Right lobe of liver (tissue), 6 donors: ENCODE measurements at regions not wholly inside any gene's neighbourhood (a gene's known extent, or its start where the extent isn't known, plus 50 kb on each side); places are given as distances from the start of the nearest gene placed in this dataset.

Experiments used
- ATAC-seq, 4 donors: fragments of 200-7000 bp; cut with Tn5 transposase; one replicate each; pipeline ENCODE4 v1.9.1; 2020; ENCODE audit warnings: mild to moderate bottlenecking in 4 of 4, moderate library complexity in 4 of 4
- DNase-seq, 3 donors: peaks; one replicate each; pipeline ENCODE4 v3.0.0-alpha.2; 2020
- H3K27ac ChIP-seq, 3 donors: fragments of 200-600 bp; one replicate each; pipeline ENCODE4 v1.8.0; 2022
- H3K27me3 ChIP-seq, 2 donors: fragments of 200-600 bp; one replicate each; pipeline ENCODE4 v1.8.0; 2022
- H3K36me3 ChIP-seq, 4 donors: fragments of 200-600 bp; sonication (generic) in 1 of 4; one replicate each; pipeline versions ENCODE4 v1.5.1 to v1.8.0; 2017 to 2022; ENCODE audit warnings: control low read depth in 1 of 4
- H3K4me1 ChIP-seq, 4 donors: fragments of 200-600 bp; sonication (generic) in 1 of 4; one replicate each; pipeline versions ENCODE4 v1.5.1 to v1.8.0; 2017 to 2022; ENCODE audit warnings: control low read depth in 1 of 4
- H3K4me3 ChIP-seq, 3 donors: fragments of 200-600 bp; one replicate each; pipeline ENCODE4 v1.8.0; 2022
- H3K9me3 ChIP-seq, 4 donors: fragments of 200-600 bp; sonication (generic) in 1 of 4; one replicate each; pipeline versions ENCODE4 v1.5.1 to v1.8.0; 2017 to 2022; ENCODE audit warnings: control low read depth in 1 of 4
- POLR2A ChIP-seq: fragments of 450-650 bp; IDR thresholded peaks from one replicate; pipeline ENCODE4 v1.6.1; 2017; ENCODE audit warnings: antibody characterized with exemption, mild to moderate bottlenecking
- WGBS: methylation state at CpG from one replicate; pipeline ENCODE4 v1.1.6; 2018; ENCODE audit warnings: low coverage, low lambda C conversion rate; ENCODE audit not compliant: insufficient coverage; ENCODE audit errors: missing lambda C conversion rate; 5-methylcytosine and 5-hydroxymethylcytosine counted together
- intact Hi-C, 2 donors: fragments of 100-400 bp; cut with DNase I; formaldehyde crosslinking; loops; one replicate each; pipeline versions ENCODE4 v1.11.2 to v1.14.1; 2022
- TF ChIP-seq, protein P1 (sequence below), 4 donors: fragments of 200-600 bp in 3 of 4; fragments of 450-650 bp in 1 of 4; IDR thresholded peaks; one replicate each; pipeline versions ENCODE4 v1.5.1 to v1.8.0; 2016 to 2022; ENCODE audit warnings: antibody characterized with exemption in 4 of 4, mild to moderate bottlenecking in 2 of 4
- donor health status: DM: no; HTN: yes; CAD: no.
- donor health status: DM: no; HTN: no; CAD: no.
- donor health status: DM: no; HTN: no; CAD: no.
- donor health status: DM: no; HTN: yes; CAD: no.
- donor health status: DM: no; HTN: yes; CAD: no.

DNA sequence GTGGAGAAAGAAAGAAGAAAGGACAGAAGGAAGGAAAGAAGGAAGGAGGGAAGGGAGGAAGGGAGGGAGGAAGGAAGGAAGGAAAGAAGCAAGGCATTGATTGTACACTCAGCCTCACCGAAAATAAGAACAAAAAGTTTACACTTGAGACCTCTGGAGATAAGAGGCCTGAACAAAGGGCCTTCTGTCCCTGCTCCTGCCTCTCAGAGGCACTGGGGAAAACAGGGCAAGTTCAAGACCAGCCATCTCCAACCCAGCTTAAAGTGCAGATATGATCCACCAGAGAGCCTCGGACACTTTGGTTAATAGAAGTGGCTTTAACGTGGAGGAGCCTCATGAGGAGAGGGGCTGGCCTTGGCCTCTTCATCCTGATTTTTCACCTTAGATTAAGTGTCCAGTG is 582.9 kb upstream of the PPP2R3A start:
- 48% methylated on average over 3 of the region's 3 CpGs for WGBS
- H3K4me3 ChIP-seq, result no peak overlapping the region
- intact Hi-C loops, result no loop called here
- H3K36me3 ChIP-seq, result no peaks in the 10 kb centered on the region
- DNase-seq, result no peak
- no peaks in the 10 kb centered on the region for H3K27me3 ChIP-seq
- H3K9me3 ChIP-seq, result no peaks in the 10 kb centered on the region
- H3K27ac ChIP-seq, result no peak overlapping the region
- no peak for ATAC-seq
- no peaks in the 10 kb centered on the region for H3K4me1 ChIP-seq
- TF ChIP-seq, protein P1, sequence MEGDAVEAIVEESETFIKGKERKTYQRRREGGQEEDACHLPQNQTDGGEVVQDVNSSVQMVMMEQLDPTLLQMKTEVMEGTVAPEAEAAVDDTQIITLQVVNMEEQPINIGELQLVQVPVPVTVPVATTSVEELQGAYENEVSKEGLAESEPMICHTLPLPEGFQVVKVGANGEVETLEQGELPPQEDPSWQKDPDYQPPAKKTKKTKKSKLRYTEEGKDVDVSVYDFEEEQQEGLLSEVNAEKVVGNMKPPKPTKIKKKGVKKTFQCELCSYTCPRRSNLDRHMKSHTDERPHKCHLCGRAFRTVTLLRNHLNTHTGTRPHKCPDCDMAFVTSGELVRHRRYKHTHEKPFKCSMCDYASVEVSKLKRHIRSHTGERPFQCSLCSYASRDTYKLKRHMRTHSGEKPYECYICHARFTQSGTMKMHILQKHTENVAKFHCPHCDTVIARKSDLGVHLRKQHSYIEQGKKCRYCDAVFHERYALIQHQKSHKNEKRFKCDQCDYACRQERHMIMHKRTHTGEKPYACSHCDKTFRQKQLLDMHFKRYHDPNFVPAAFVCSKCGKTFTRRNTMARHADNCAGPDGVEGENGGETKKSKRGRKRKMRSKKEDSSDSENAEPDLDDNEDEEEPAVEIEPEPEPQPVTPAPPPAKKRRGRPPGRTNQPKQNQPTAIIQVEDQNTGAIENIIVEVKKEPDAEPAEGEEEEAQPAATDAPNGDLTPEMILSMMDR (IDR thresholded peaks at IDR 0.05), result no peak
- no peak for TF ChIP-seq POLR2A

GRCh38 chr3:135383301-135383700 is 582.2 kb upstream of the PPP2R3A start:
- intact Hi-C loops, result no loop called here
- ATAC-seq (no peak), DNase-seq (no peak)
- Histone ChIP-seq H3K4me1 (no peaks in the 10 kb centered on the region), H3K4me3 (no peak overlapping the region), H3K9me3 (no peaks in the 10 kb centered on the region), H3K27ac (no peak overlapping the region), H3K36me3 (no peaks in the 10 kb centered on the region), H3K27me3 (no peaks in the 10 kb centered on the region)
- no peak for TF ChIP-seq POLR2A
- TF ChIP-seq, protein P1 (IDR thresholded peaks at IDR 0.05), result no peak
- WGBS, result 50% methylated on average over 6 of the region's 6 CpGs

DNA sequence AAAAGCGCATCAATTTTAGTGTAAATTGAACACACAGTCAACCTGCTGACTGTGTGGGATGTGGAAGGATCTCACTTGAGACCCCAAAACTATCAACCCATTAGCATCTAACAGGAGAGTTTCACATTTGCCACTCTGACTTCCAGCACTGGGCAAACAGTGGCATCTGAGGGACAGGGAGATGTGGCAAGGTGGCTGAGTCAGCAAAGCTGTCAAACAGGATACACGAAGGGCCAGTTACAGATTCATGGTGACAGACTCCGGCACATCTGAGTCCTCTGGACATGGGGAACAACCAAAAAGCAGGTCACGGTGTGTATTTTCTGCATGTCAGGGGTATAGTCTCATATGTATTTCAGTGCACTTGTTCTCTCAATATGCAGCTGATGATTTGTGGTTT is 573.4 kb upstream of the PPP2R3A start:
- WGBS, result 63% methylated on average over 4 of the region's 4 CpGs
- intact Hi-C loops, result no loop called here
- Histone ChIP-seq H3K36me3 (no peaks in the 10 kb centered on the region), H3K27me3 (no peaks in the 10 kb centered on the region), H3K9me3 (no peaks in the 10 kb centered on the region), H3K27ac (no peak overlapping the region), H3K4me3 (no peak overlapping the region), H3K4me1 (no peaks in the 10 kb centered on the region)
- no peak for TF ChIP-seq POLR2A
- TF ChIP-seq, protein P1 (IDR thresholded peaks at IDR 0.05), result no peak
- ATAC-seq (no peak), DNase-seq (no peak)

DNA sequence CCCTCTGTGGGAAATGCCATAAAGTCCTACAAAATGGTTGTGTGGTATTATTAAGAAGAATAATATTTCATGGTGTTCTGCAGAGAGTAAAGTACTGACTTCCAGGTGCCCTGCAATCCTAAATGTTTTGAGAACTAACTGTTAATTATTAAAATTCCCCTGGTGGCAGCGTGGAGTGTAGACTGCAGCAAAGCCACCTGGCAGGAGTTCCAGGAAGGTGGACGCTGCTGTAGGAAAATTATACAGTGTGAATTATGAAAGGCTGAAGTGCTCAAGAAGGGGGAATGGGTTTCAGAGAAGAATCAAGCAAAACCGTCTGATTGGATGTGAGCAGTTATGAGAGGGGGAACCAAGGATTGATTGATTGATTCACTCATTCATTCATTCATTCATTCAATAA is 572.4 kb upstream of the PPP2R3A start:
- 34% methylated on average over 3 of the region's 3 CpGs for WGBS
- Histone ChIP-seq H3K9me3 (no peaks in the 10 kb centered on the region), H3K27ac (no peak overlapping the region), H3K4me1 (no peaks in the 10 kb centered on the region), H3K36me3 (no peaks in the 10 kb centered on the region), H3K4me3 (no peak overlapping the region), H3K27me3 (no peaks in the 10 kb centered on the region)
- intact Hi-C loops, result no loop called here
- no peak for DNase-seq
- TF ChIP-seq POLR2A, result no peak
- TF ChIP-seq, protein P1 (IDR thresholded peaks at IDR 0.05), result no peak
- no peak for ATAC-seq

- Histone ChIP-seq H3K27me3 (no peaks in the 10 kb centered on the region), H3K4me3 (no peak overlapping the region), H3K36me3 (no peaks in the 10 kb centered on the region), H3K4me1 (no peaks in the 10 kb centered on the region), H3K27ac (no peak overlapping the region), H3K9me3 (no peaks in the 10 kb centered on the region)
- DNase-seq (no peak), ATAC-seq (no peak)
- TF ChIP-seq, protein P1 (IDR thresholded peaks at IDR 0.05), result no peak
- no peak for TF ChIP-seq POLR2A
- WGBS, result 33% methylated on average over 4 of the region's 4 CpGs
- intact Hi-C loops, result no loop called here
Measured at GRCh38 chr3:135393898-135394525, 571.5 kb upstream of the PPP2R3A start.
